HFFc6 (cell line): ENCODE measurements at regions not wholly inside any gene's neighbourhood (a gene's known extent, or its start where the extent isn't known, plus 50 kb on each side); places are given as distances from the start of the nearest gene placed in this dataset.

Experiments used
- DNase-seq: peaks from one replicate; pipeline ENCODE4 v3.0.0-alpha.2; 2018
- H3K27ac Mint-ChIP-seq: 2 replicates; pipeline ENCODE4 v1.8.0; 2020; ENCODE audit warnings: mild to moderate bottlenecking, mixed read lengths
- H3K27me3 Mint-ChIP-seq: 2 replicates; pipeline ENCODE4 v1.8.0; 2021; ENCODE audit warnings: mild to moderate bottlenecking, moderate library complexity, mixed read lengths; ENCODE audit not compliant: insufficient read depth
- H3K36me3 Mint-ChIP-seq: 2 replicates; pipeline ENCODE4 v1.8.0; 2021; ENCODE audit warnings: low read depth, mixed read lengths
- H3K4me1 Mint-ChIP-seq: 2 replicates; pipeline ENCODE4 v1.8.0; 2020; ENCODE audit warnings: low read depth, mixed read lengths
- H3K4me3 Mint-ChIP-seq: 2 replicates; pipeline ENCODE4 v1.8.0; 2020; ENCODE audit warnings: mild to moderate bottlenecking, moderate library complexity, mixed read lengths
- H3K9me3 Mint-ChIP-seq: 2 replicates; pipeline ENCODE4 v1.8.0; 2020; ENCODE audit warnings: mild to moderate bottlenecking, mixed read lengths
- CTCF ChIP-seq: fragments of 200-600 bp; sonication (generic); IDR thresholded peaks from 2 replicates; pipeline ENCODE4 v1.5.0; 2021; ENCODE audit warnings: antibody characterized with exemption, mild to moderate bottlenecking

DNA sequence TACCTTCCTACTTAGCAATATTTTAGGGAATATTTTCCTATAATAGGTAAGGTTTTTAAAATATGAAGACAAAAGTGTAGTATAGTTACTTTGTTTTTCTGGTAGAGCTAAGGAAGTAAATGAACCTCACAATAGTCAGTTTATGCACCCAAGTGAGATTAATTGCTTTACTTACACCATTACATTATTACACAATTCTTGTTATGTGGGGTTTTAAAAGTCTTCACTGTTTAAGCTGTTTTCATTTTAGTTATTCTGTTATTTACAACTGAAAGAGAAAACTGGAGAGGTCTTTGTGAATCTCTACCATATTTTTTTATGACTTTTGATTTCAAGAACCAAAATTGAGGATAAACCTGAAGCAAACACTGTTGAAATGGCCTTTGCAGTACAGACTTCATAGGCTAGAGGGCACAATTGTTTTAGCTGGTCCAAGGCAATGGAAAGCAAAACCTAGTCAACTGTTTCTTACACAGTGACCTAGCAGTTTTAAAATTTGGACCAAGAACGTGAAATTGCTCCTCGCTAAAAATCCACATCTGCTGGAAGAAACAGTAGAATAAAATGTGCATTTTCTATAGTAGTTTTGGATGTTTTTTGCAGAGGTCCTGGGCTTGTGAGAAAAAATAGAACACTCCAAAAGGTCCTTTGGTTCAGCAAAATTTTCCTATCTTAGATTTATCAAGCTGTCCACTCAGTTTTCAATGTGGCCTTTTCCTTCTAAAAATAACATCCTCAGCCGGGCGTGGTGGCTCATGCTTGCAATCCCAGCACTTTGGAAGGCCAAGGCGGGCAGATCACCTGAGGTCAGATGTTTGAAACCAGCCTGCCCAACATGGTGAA lies 66.4 kb upstream of the FER start:
- Mint-ChIP-seq H3K9me3 (no peaks in the 10 kb centered on the region), H3K27ac (peak overlapping the region; percentile 47; the same call in 1 of the 2 replicates), H3K4me1 (peaks cover 6% of the 10 kb centered on the region; the same call in 1 of the 2 replicates), H3K27me3 (peaks cover 3% of the 10 kb centered on the region), H3K36me3 (no peaks in the 10 kb centered on the region), H3K4me3 (peak overlapping the region; percentile 33)
- DNase-seq = peak; percentile 71
- peak; percentile 82 for TF ChIP-seq CTCF

DNA sequence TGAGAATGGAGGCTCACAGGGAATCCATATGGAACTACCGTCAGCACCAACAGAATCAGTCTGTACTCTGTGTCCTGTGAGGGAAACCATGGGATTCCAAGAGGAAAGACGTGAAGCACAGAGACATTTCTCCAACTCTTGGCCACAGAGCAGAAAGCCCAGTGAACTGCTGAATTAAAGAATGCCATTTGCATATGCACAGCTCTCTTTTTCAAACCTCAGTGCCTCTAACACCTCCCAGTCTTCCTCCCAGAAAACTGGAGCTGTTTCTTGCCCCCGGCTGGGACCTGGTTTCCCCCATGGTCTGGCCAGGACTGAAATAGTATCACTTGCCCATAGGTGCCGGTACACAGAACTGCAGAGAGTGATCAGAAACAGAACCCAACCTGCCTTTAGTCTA lies 69.6 kb upstream of the FER start:
- H3K27me3 Mint-ChIP-seq = peaks cover 13% of the 10 kb centered on the region
- no peaks in the 10 kb centered on the region for H3K9me3 Mint-ChIP-seq
- DNase-seq = no peak
- H3K27ac Mint-ChIP-seq = no peak overlapping the region
- H3K36me3 Mint-ChIP-seq = no peaks in the 10 kb centered on the region
- no peak for TF ChIP-seq CTCF
- H3K4me3 Mint-ChIP-seq = no peak overlapping the region
- peaks cover 6% of the 10 kb centered on the region; the same call in 1 of the 2 replicates for H3K4me1 Mint-ChIP-seq

GRCh38 chr5:108675736-108676135 lies 72.0 kb upstream of the FER start:
- H3K36me3 Mint-ChIP-seq = no peaks in the 10 kb centered on the region
- no peak overlapping the region for H3K27ac Mint-ChIP-seq
- no peak for DNase-seq
- H3K4me3 Mint-ChIP-seq = no peak overlapping the region
- TF ChIP-seq CTCF = no peak
- no peaks in the 10 kb centered on the region for H3K9me3 Mint-ChIP-seq
- H3K4me1 Mint-ChIP-seq = no peaks in the 10 kb centered on the region
- peaks cover 16% of the 10 kb centered on the region for H3K27me3 Mint-ChIP-seq

DNA sequence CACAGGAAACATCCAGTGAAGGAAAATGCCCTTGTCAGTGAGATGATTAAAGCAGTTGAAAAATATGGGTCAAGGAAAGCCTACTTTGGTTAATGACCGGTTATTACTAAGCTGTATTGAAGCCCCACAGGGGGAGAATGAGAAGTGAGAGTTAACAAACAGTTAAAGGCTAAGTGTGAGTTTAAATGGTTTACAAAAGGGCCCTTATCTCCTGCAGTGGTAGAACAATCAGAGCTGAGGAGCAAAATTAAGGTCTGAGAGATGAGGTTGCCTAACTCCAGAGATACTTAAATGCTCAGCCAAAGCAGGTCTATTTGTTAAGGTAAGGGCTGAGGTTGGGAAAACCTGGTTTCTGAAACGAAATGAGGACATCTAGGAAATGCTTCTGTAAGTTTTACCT lies 75.1 kb upstream of the FER start:
- no peak overlapping the region for H3K27ac Mint-ChIP-seq
- H3K4me3 Mint-ChIP-seq = no peak overlapping the region
- TF ChIP-seq CTCF = no peak
- no peaks in the 10 kb centered on the region for H3K36me3 Mint-ChIP-seq
- H3K4me1 Mint-ChIP-seq = no peaks in the 10 kb centered on the region
- DNase-seq = no peak
- H3K9me3 Mint-ChIP-seq = no peaks in the 10 kb centered on the region
- H3K27me3 Mint-ChIP-seq = peaks cover 13% of the 10 kb centered on the region

- TF ChIP-seq CTCF = no peak
- Mint-ChIP-seq H3K4me1 (no peaks in the 10 kb centered on the region), H3K27ac (no peak overlapping the region), H3K4me3 (no peak overlapping the region), H3K36me3 (no peaks in the 10 kb centered on the region), H3K27me3 (peaks cover 18% of the 10 kb centered on the region), H3K9me3 (no peaks in the 10 kb centered on the region)
- no peak for DNase-seq
Observed at GRCh38 chr5:108670591-108671289, 77.0 kb upstream of the FER start.
